GM21619 (cell line): ENCODE measurements at regions not wholly inside any gene's neighbourhood (a gene's known extent, or its start where the extent isn't known, plus 50 kb on each side); places are given as distances from the start of the nearest gene placed in this dataset.
"Not testable (repeated sequence)": the region's sequence is repeated elsewhere in the genome, so short reads cannot be mapped to it uniquely, and the experiment has no call there.

Experiments
- ATAC-seq: cut with Tn5 transposase; IDR thresholded peaks from one replicate; pipeline ENCODE4 v1.9.1; 2021; ENCODE audit not compliant: unreplicated experiment

- no peak for ATAC-seq
Measured at GRCh38 chr4:11691236-11691635, 262.5 kb upstream of the HS3ST1 start.

- ATAC-seq = no peak
Measured at GRCh38 chr4:11687727-11688126, 259.0 kb upstream of the HS3ST1 start.

- ATAC-seq = no peak
Measured at GRCh38 chr4:11685481-11685880, 256.8 kb upstream of the HS3ST1 start.

GRCh38 chr4:11675051-11675800 lies 246.5 kb upstream of the HS3ST1 start:
- ATAC-seq = no peak

- no peak for ATAC-seq
Measured at GRCh38 chr4:11670304-11670703, 241.6 kb upstream of the HS3ST1 start.

- no peak for ATAC-seq
Measured at GRCh38 chr4:11669156-11669555, 240.5 kb upstream of the HS3ST1 start.

GRCh38 chr4:11663114-11663513 lies 234.4 kb upstream of the HS3ST1 start:
- no peak for ATAC-seq

GRCh38 chr4:11650801-11651596 lies 222.3 kb upstream of the HS3ST1 start:
- no peak for ATAC-seq

- no peak for ATAC-seq
Measured at GRCh38 chr4:11647433-11647832, 218.7 kb upstream of the HS3ST1 start.

- not testable (repeated sequence) for ATAC-seq
Measured at GRCh38 chr4:11643081-11643480, 214.4 kb upstream of the HS3ST1 start.

GRCh38 chr4:11640584-11640983 lies 211.9 kb upstream of the HS3ST1 start:
- no peak for ATAC-seq

GRCh38 chr4:11636551-11636950 lies 207.9 kb upstream of the HS3ST1 start:
- no peak for ATAC-seq

- no peak for ATAC-seq
Measured at GRCh38 chr4:11636031-11636430, 207.3 kb upstream of the HS3ST1 start.

GRCh38 chr4:11635342-11635741 lies 206.6 kb upstream of the HS3ST1 start:
- no peak for ATAC-seq

- ATAC-seq = no peak
Measured at GRCh38 chr4:11634283-11634682, 205.6 kb upstream of the HS3ST1 start.

- no peak for ATAC-seq
Measured at GRCh38 chr4:11633430-11633829, 204.7 kb upstream of the HS3ST1 start.

- ATAC-seq = no peak
Measured at GRCh38 chr4:11632483-11632882, 203.8 kb upstream of the HS3ST1 start.

- ATAC-seq = no peak
Measured at GRCh38 chr4:11632025-11632424, 203.3 kb upstream of the HS3ST1 start.

GRCh38 chr4:11631416-11631815 lies 202.7 kb upstream of the HS3ST1 start:
- ATAC-seq = no peak

- no peak for ATAC-seq
Measured at GRCh38 chr4:11628093-11628725, 199.5 kb upstream of the HS3ST1 start.

- no peak for ATAC-seq
Measured at GRCh38 chr4:11626066-11626465, 197.4 kb upstream of the HS3ST1 start.

GRCh38 chr4:11625211-11625610 lies 196.5 kb upstream of the HS3ST1 start:
- no peak for ATAC-seq
